Mononuclear cell (primary cell): ENCODE measurements at regions not wholly inside any gene's neighbourhood (a gene's known extent, or its start where the extent isn't known, plus 50 kb on each side); places are given as distances from the start of the nearest gene placed in this dataset.
"Not testable (repeated sequence)": the region's sequence is repeated elsewhere in the genome, so short reads cannot be mapped to it uniquely, and the experiment has no call there.

Source experiments
- H3K27me3 ChIP-seq: 2 replicates; pipeline ENCODE4 v1.6.0; 2011; ENCODE audit warnings: low read length, control low read depth; ENCODE audit not compliant: insufficient read depth
- H3K4me1 ChIP-seq: 2 replicates; pipeline ENCODE4 v1.5.1; 2011; ENCODE audit warnings: mild to moderate bottlenecking, low read length, control low read depth; ENCODE audit not compliant: insufficient read depth
- H3K4me3 ChIP-seq: 2 replicates; pipeline ENCODE4 v1.5.1; 2011; ENCODE audit warnings: mild to moderate bottlenecking, low read length, moderate library complexity
- H3K9me3 ChIP-seq: 2 replicates; pipeline ENCODE4 v1.5.1; 2011; ENCODE audit warnings: low read depth, mild to moderate bottlenecking, control low read depth, low read length

DNA sequence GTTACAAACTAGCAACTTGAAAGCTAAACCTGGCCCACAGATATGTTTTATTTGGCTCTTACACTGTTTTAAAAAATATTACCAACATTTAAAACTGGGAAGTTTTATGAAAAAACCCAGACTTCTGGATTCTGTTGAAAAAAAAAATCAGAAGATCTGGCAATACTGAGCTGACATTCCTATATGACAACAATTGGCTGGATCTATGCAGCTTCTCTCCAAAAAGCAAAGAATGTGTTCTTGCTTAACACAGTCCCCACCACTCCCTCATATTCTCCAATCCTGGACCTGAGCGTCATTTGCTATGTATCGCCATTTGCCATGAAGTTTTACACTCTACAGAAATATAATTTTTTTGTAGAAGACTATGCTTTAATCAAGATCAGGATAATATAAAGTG lies 859.6 kb downstream of the LTN1 start:
- no peaks in the 10 kb centered on the region for H3K9me3 ChIP-seq
- peaks cover 17% of the 10 kb centered on the region for H3K4me1 ChIP-seq
- H3K4me3 ChIP-seq: no peak overlapping the region
- H3K27me3 ChIP-seq: no peaks in the 10 kb centered on the region

DNA sequence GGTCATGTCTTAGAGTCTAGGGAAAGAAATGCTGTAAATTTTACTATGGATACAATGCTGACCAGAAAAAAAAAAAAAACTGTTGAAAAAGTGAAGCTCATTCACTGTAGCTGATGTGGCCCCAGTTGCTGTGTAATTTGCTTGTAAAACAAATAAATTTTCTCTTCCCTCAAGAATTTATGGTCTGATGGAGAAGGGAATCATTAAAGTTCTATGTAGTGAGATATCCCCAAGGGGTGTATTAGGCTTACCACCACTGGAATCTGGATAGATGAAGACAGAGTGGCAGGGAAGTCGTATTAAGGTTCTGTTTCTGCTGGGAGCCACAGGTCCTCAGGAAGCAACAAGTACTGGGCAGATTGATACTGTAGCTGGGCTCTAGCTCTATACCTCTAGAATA lies 860.0 kb downstream of the LTN1 start:
- no peaks in the 10 kb centered on the region for H3K9me3 ChIP-seq
- H3K4me3 ChIP-seq: no peak overlapping the region
- no peaks in the 10 kb centered on the region for H3K27me3 ChIP-seq

DNA sequence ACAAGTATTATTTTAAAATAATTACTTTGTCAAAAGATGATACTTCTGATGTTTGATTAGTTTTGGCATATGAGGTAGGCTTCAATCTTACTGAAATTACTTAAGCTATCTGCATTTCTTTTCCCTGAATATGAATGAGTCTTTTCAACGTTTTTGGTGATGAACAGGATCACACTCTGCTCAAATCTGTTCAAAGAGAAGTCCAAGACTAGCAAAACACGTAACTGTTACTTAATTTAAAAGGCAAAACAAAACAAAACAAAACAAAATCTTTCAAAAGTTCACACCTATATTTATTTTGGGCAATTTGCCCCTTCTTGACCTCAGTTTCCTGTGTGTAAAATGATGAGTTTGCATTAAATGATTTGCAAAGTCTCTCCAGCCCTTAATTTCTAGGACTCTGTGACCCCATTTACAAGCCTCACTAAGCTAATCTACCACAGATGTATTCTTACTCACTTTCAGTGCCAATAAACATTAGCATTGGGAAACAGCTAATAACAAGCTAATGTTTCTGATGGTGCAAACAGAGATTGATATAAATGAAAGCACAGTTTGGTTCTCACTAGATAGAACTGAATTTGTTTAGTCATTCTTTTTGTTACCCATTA lies 865.4 kb downstream of the LTN1 start:
- no peaks in the 10 kb centered on the region for H3K9me3 ChIP-seq
- no peak overlapping the region for H3K4me3 ChIP-seq
- no peaks in the 10 kb centered on the region for H3K27me3 ChIP-seq
- H3K4me1 ChIP-seq: no peaks in the 10 kb centered on the region

More for the DNA sequence above, 860.0 kb downstream of the LTN1 start:
- peaks cover 17% of the 10 kb centered on the region for H3K4me1 ChIP-seq

DNA sequence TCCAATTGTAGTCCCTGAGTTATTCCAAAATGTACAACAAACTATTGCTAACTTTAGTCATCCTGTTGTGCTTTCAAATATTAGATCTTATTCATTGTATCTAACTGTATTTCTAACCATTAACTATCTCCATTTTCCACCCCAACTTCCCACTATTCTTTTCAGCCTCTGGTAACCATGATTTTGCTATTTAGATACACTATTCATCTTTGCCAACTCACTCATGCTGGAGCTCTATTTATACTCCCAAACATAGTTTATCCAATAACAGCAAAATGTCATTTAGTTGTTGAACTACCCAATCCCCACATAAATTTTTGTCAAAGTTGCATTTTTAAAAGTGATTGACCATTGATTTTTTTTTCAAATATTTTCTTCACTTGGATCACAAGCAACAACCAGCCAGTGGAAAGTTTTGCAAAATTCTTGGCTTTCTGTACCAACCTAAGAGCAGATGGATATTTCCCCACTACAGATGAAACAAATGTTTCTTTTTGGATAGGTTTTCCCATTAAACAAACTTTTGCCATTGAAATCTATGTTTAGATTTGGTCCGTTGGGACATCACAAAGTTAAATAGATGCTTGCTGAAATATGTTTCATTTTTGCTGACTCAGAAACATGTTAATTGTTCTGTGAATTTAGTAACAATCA lies 866.0 kb downstream of the LTN1 start:
- Histone ChIP-seq H3K9me3 (no peaks in the 10 kb centered on the region), H3K4me3 (no peak overlapping the region), H3K27me3 (no peaks in the 10 kb centered on the region), H3K4me1 (no peaks in the 10 kb centered on the region)

DNA sequence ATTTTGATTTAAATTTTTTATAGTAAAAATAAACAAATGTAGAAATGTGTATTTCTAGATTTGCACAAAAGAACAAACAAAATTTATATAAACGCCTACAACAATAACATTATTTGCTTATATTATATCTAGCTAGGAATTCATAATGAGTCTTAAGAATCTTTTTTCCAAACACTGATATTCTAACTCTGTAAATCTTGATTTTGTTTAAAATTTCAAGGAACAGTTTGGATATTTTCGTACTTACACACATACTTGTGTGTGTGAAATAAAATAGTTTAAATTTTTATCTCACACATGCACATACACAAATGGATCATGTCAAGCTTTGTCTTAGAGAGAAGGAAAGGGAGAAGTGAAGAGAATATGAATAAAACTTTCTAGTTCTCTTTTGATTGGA lies 868.1 kb downstream of the LTN1 start:
- Histone ChIP-seq H3K9me3 (no peaks in the 10 kb centered on the region), H3K27me3 (no peaks in the 10 kb centered on the region), H3K4me1 (no peaks in the 10 kb centered on the region), H3K4me3 (no peak overlapping the region)

DNA sequence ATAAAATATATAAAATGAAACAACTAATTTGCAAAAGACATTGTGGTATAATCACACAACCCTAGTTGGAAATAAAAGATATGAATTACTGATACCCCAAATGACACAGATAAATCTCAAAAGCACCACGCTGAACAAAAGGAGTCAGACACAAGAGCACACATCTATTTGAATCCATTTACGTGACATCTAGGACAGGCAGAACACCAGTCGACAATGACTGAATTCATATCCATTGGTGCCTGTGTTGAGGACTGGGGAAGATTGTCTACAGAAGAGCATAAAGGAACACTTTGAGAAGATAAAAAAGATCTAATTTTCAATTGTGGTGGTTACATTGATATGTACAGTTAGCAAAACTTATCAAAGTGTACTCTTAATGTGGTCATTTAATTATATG lies 874.1 kb downstream of the LTN1 start:
- H3K9me3 ChIP-seq: no peaks in the 10 kb centered on the region
- H3K4me3 ChIP-seq: no peak overlapping the region
- no peaks in the 10 kb centered on the region for H3K4me1 ChIP-seq
- H3K27me3 ChIP-seq: no peaks in the 10 kb centered on the region

DNA sequence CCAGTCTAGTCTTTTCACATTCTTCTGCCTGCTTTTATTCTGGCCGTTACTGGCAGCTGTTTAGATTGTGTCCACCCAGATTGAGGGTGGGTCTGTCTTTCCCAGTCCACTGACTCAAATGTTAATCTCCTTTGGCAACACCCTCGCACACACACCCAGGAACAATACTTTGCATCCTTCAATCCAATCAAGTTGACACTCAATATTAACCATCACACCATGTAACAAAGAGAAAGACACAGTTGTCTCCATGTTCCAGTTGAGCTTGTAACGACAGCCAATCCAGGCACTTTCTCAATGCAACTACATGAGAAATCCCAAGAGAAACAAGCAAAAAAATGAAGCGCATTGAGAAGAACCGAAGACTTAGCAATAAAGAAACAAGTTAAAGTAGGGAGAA lies 877.7 kb downstream of the LTN1 start:
- H3K9me3 ChIP-seq, H3K27me3 ChIP-seq: not testable (repeated sequence)

DNA sequence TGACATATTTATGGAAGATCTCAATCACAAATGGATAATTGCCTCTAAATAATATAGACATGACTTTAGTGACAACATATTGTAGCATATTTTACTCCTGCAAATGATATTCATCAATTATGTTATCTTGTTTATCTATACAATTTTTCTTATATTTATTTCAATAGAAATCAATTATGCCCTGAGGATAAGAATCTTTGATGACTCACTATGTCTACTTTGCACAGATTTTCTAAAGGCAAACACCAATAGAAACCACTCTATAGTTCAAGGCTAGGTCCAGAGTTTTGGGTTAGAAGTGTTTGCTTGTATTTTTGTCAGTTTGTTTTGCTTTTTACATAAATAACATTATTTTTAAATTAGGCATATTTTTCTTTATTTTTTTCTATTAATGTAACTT lies 879.0 kb downstream of the LTN1 start:
- Histone ChIP-seq H3K4me3 (no peak overlapping the region), H3K27me3 (no peaks in the 10 kb centered on the region), H3K4me1 (no peaks in the 10 kb centered on the region), H3K9me3 (no peaks in the 10 kb centered on the region)

More for the DNA sequence above, 877.7 kb downstream of the LTN1 start:
- not testable (repeated sequence) for H3K4me3 ChIP-seq, H3K4me1 ChIP-seq

DNA sequence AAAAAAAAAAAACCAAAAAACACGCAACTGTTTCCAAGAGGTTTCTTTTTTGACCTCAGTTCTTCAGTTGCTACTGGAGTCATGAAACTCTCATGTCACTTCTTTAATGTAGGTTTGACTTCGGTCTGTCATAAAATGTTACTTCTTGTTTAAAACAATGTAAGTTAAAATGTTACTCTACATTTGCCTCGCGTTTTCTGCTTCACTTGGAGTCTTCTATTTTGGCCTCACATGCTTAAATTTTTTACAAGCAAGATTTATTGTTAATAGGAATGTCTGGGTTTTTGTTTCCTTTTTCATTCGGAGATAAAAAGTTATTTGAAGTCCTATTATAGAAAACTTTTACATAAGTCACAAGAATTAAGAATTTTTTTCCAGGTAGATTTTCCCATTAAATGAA lies 880.2 kb downstream of the LTN1 start:
- H3K27me3 ChIP-seq: no peaks in the 10 kb centered on the region
- H3K4me3 ChIP-seq: no peak overlapping the region
- no peaks in the 10 kb centered on the region for H3K9me3 ChIP-seq
- no peaks in the 10 kb centered on the region for H3K4me1 ChIP-seq

DNA sequence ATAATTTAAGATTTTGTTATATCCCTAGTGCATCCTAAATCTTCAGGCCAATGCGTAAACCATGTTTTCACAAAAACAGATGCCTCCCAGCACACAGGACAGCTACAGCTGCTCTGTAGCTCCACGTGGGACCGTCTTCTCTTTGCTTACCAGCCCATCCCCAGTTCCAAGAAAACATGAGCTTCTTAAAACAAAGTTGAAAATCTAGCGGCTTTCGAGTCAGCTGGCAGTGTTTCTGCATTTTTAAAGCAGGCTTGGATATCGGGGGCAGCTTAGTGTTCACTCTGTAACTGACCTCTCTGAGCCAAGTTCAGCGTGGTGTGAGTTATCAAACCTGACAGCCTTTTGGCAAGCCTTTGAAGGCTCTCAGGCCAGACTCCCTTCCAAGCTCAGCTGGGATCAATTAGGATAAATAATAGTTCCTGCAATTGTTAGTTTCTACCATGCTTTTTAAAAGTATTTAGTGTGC lies 881.5 kb downstream of the LTN1 start:
- no peak overlapping the region for H3K4me3 ChIP-seq
- no peaks in the 10 kb centered on the region for H3K27me3 ChIP-seq
- no peaks in the 10 kb centered on the region for H3K4me1 ChIP-seq
- no peaks in the 10 kb centered on the region for H3K9me3 ChIP-seq

DNA sequence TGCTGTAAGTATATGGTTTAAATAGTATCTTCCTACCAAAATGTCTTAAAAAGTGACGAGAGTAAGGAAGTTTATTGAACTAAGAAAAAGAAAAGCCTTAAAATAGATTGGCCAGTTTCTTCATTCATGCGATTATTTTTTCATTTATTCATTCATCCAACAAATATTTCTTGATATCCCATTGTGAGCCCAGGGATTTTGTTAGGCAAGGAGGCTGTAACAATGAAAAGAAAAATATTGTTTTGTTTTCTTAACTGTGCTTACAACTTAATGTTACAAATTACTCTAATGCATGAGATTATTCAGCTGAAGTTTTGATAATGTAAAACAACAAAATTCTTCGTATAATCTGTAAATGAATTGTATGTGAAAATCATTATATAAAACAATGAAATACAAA lies 882.0 kb downstream of the LTN1 start:
- Histone ChIP-seq H3K4me3 (no peak overlapping the region), H3K4me1 (no peaks in the 10 kb centered on the region), H3K9me3 (no peaks in the 10 kb centered on the region), H3K27me3 (no peaks in the 10 kb centered on the region)

DNA sequence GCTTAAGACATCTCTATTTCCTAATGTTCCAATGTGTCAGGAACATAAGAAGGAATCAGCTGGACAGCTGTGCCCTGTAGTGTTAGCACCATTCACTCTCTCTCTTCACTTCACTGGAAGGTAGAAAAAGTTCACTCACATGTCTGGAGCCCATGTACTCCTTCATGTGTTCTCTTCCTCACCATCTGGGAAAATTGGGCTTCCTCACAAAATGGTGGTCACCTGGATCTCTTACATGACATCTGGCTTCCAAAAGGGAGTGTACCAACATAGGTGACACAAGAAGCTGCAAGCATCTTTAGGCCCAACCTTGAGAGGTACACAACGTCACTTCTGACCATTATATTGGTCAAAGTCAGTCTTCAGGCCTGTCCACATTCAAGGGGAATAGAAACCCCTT lies 882.6 kb downstream of the LTN1 start:
- H3K9me3 ChIP-seq: no peaks in the 10 kb centered on the region
- no peaks in the 10 kb centered on the region for H3K27me3 ChIP-seq
- H3K4me3 ChIP-seq: no peak overlapping the region
- no peaks in the 10 kb centered on the region for H3K4me1 ChIP-seq

DNA sequence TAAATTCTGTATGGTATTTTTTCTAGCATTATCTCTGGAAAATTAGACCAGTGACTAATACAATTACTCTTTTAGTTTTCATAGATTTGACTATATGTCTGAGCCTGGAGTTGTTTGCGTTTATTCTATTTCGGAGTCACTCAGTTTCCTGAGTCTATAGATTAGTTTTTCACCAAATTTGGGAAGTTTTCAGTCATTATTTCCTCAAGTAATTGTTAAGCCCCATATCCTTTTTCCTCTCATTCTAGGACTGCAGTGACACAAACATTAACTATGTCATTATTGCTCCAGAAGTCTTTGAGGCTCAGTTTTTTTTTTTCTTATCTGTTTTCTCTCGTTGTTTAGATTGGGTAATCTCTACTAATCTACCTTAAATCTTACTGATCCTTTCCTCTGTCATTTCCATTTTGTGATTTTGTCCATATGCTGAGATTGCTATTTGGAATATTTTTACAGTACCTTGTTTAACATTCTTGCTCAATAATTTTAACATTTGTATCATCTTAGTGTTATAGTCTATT lies 886.2 kb downstream of the LTN1 start:
- H3K4me1 ChIP-seq: no peaks in the 10 kb centered on the region
- no peak overlapping the region for H3K4me3 ChIP-seq
- H3K9me3 ChIP-seq: no peaks in the 10 kb centered on the region
- H3K27me3 ChIP-seq: no peaks in the 10 kb centered on the region

DNA sequence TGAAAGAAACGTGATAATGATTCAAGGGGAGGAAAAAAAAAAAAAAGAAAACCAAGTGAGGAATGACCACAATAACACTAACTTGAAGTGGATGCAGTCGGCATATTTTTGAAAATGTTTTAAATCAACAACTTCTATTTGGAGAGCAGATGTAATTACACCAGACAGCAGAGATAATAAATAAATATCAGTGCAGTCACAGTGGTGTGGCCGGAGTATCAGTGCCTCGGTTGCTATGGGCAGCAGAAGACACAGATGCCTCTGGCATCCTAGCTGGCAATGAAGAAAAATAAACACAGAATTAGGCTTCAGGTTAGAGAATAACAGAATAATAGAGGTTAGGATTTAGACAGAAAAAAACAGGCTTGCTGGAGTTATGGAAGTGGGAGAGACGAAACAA lies 888.3 kb downstream of the LTN1 start:
- H3K27me3 ChIP-seq: no peaks in the 10 kb centered on the region
- H3K4me3 ChIP-seq: no peak overlapping the region
- H3K9me3 ChIP-seq: no peaks in the 10 kb centered on the region
- H3K4me1 ChIP-seq: no peaks in the 10 kb centered on the region

DNA sequence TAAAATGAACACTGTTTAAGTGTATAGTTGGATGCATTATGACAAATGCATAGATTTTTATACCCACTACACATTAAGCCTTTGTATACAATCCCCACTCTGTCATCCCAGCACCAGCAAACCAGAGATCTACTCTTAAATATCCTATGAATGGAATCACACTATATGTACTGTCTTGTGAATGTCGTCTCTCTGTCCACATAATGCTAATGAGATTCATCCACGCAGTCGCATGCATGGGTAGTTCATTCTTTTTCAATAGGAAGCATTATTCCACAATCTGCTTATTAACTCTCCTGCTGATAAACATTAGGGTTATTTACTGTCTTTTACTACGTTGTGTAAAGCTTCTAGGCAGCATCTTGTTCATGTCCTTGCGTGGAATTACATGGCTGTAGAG lies 892.3 kb downstream of the LTN1 start:
- Histone ChIP-seq H3K4me3 (no peak overlapping the region), H3K4me1 (no peaks in the 10 kb centered on the region), H3K9me3 (no peaks in the 10 kb centered on the region), H3K27me3 (no peaks in the 10 kb centered on the region)
